Brain microvascular endothelial cell (primary cell): ENCODE measurements at regions not wholly inside any gene's neighbourhood (a gene's known extent, or its start where the extent isn't known, plus 50 kb on each side); places are given as distances from the start of the nearest gene placed in this dataset.

Experiments
- DNase-seq: peaks from one replicate; pipeline ENCODE4 v3.0.0-alpha.2; 2020
- H3K27ac ChIP-seq: fragments of 250-450 bp; sonication (Bioruptor Pico); 2 replicates; pipeline ENCODE4 v1.5.1; 2020; ENCODE audit warnings: mild to moderate bottlenecking, moderate library complexity
- H3K27me3 ChIP-seq: fragments of 250-450 bp; sonication (Bioruptor Pico); replicated peaks from 2 replicates; pipeline ENCODE4 v1.5.1; 2020; ENCODE audit warnings: mild to moderate bottlenecking
- H3K36me3 ChIP-seq: fragments of 250-450 bp; sonication (Bioruptor Pico); replicated peaks from 2 replicates; pipeline ENCODE4 v1.5.1; 2020; ENCODE audit warnings: mild to moderate bottlenecking
- H3K4me3 ChIP-seq: 2 replicates; pipeline ENCODE4 v1.5.1; 2011; ENCODE audit warnings: low read depth, mild to moderate bottlenecking, control low read depth, low read length, moderate library complexity
- in situ Hi-C: cut with HindIII; loops from 2 replicates; pipeline ENCODE4 v1.10.0; 2017; ENCODE audit warnings: low sequenced_read_pairs, low pct_ligation_motif_present
- TF ChIP-seq, protein P1 (sequence below): IDR thresholded peaks from 2 replicates; pipeline ENCODE4 v1.5.1; 2011; ENCODE audit warnings: low read depth, mild to moderate bottlenecking, moderate library complexity, low read length, control low read depth, inconsistent platforms; ENCODE audit errors: missing control alignments

DNA sequence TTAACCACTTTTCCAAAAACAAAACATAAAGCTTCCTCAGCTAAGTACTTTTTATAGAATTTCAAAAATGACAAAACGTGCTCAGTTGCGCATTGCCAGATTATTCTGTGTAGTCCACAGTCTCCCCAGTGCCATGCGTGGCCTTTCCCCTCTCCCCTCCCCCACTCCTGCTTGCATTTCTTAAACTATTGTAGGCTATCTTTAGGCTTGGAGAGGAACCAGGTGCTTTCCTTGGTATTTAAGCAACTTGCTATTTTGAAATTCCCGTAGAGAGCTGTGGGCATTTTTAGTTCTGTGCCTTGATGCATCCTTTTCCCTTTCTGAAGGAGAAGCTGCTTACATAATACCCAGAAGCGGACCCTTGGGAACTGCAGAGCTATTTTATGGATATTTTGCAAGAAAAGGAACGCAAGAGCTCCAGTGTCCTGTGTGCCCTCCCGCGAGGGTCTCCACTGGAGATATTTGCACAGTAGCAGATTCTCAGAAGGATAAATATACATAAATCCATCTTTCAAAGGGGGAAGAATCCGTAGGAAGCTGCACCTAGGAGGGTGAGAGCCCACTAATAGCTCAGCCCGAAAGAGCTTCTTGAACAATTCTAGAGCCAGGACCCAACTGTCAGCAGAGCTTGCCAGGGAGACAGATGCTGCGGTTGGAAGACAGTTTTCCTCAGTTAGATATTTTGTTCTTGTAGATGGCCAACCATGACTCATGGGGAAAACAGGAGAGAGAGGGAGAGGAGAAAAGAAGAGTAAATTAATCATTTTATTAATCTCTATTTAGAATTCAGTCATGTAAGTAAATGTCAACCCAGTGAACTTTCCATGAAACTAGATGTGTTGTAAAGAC is 1298.3 kb upstream of the WWC1 start:
- TF ChIP-seq, protein P1, sequence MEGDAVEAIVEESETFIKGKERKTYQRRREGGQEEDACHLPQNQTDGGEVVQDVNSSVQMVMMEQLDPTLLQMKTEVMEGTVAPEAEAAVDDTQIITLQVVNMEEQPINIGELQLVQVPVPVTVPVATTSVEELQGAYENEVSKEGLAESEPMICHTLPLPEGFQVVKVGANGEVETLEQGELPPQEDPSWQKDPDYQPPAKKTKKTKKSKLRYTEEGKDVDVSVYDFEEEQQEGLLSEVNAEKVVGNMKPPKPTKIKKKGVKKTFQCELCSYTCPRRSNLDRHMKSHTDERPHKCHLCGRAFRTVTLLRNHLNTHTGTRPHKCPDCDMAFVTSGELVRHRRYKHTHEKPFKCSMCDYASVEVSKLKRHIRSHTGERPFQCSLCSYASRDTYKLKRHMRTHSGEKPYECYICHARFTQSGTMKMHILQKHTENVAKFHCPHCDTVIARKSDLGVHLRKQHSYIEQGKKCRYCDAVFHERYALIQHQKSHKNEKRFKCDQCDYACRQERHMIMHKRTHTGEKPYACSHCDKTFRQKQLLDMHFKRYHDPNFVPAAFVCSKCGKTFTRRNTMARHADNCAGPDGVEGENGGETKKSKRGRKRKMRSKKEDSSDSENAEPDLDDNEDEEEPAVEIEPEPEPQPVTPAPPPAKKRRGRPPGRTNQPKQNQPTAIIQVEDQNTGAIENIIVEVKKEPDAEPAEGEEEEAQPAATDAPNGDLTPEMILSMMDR = no peak
- DNase-seq = no peak
- H3K27me3 ChIP-seq = no peaks in the 10 kb centered on the region
- H3K36me3 ChIP-seq = no peaks in the 10 kb centered on the region
- in situ Hi-C loops = no loop called here
- H3K4me3 ChIP-seq = no peak overlapping the region
- H3K27ac ChIP-seq = no peak overlapping the region

DNA sequence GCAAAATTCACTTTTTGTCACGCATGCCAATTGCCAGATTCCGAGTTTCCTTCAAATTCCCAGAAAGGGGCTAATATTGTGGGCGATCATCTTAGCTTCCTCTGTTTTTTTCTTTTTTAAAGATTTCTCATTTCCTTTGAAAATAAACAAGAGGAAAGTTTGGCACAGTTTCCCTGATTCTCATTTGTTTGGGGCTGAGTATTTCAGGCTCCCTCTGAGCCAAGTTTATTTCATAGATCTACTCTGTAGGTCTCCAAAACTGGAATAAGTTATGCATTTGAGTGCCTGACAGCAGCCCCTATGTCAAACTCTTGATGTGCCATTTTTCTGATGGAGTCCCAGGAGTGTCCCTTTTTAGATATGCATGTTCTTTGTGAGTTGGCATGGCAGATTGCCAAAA is 1297.2 kb upstream of the WWC1 start:
- Histone ChIP-seq H3K27me3 (no peaks in the 10 kb centered on the region), H3K36me3 (no peaks in the 10 kb centered on the region), H3K27ac (no peak overlapping the region), H3K4me3 (no peak overlapping the region)
- TF ChIP-seq, protein P1 = no peak
- in situ Hi-C loops = no loop called here
- no peak for DNase-seq

DNA sequence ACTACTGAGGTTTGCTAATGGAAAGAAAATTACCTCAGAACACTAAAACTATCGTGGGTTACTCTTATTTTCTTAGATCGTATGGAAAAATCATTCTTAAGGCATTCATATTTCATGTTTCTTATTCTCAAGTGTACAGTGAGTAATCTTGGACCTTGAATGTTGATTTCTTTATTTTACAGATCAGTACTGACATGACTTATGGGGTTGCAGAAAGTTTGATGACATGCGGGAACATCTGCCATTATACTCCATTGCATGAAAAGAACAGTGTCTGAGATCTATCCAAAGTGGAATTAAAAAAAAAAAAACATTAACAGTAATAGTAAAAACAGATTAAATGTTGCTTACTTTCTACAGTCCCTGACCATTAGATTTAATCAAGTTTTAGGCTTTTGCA is 1290.2 kb upstream of the WWC1 start:
- Histone ChIP-seq H3K27me3 (no peaks in the 10 kb centered on the region), H3K36me3 (no peaks in the 10 kb centered on the region), H3K27ac (no peak overlapping the region), H3K4me3 (no peak overlapping the region)
- TF ChIP-seq, protein P1 = no peak
- no peak for DNase-seq
- in situ Hi-C loops = no loop called here

DNA sequence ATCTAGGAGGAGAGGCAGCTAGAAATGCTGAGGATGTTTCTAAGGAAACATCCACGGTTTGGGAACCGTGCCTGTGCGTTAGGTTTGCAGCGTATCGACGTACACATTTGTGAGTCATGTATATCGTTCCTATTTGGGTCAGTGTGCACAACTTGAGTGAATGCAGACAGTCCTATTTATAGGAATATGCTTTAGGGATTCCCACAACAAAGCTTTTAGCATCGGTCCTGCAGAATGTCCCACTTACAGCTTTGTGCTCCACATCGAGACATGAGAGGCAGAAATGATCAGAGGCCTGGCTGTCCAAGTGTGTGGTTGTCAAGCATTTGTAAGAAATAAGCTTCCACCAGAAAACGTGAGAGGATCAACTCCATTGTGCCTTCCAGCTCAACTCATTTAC is 1282.7 kb upstream of the WWC1 start:
- TF ChIP-seq, protein P1 = no peak
- DNase-seq = no peak
- H3K27me3 ChIP-seq = no peaks in the 10 kb centered on the region
- no peak overlapping the region for H3K4me3 ChIP-seq
- H3K36me3 ChIP-seq = no peaks in the 10 kb centered on the region
- in situ Hi-C loops = no loop called here
- H3K27ac ChIP-seq = no peak overlapping the region

DNA sequence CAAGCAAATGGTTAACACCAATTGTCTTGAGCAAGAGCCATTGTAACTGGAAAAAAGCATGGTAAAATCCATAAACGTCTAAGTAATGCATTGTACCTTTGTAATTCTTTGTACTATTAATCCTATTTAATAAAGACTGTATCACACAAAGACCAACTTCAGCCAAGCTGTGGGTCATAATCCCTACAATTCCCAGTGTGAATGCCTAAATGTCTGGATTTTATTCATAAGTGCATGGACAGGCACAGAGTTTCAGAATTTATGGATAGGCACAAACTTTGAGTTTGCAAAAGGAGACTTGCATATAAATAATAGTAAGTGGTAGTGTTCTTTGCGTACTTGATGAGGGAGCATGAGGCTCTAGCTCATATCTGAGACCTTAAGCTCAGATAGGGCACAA is 1280.2 kb upstream of the WWC1 start:
- Histone ChIP-seq H3K27ac (no peak overlapping the region), H3K27me3 (no peaks in the 10 kb centered on the region), H3K4me3 (no peak overlapping the region), H3K36me3 (no peaks in the 10 kb centered on the region)
- no peak for DNase-seq
- in situ Hi-C loops = no loop called here
- TF ChIP-seq, protein P1 = no peak
